Hindlimb muscle (tissue), 1 donor: ENCODE measurements at regions not wholly inside any gene's neighbourhood (a gene's known extent, or its start where the extent isn't known, plus 50 kb on each side); places are given as distances from the start of the nearest gene placed in this dataset.

Source experiments
- DNase-seq: peaks from one replicate; pipeline ENCODE4 v3.0.0-alpha.2; 2013

GRCh38 chr4:123767806-123768205 is 371.2 kb downstream of the SPRY1 start:
- no peak for DNase-seq

DNA sequence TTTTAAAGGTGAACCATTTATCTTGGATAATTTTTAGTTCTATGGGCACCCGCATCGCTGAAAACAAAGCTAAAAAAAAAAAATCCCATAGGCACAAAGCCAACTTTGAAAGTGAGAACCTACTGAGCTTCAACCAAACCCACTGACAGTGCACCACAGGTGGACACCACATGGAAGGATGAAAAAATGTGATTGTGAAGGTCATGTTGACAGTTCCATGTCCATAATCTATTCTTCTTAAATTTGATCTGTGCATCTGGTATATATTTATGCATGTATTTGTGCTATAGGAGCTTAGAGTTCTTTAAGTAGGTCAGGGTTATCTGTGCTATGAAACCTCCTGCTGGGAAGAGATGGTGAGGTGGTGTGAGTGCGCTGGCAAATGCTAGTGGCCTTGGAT is 374.3 kb downstream of the SPRY1 start:
- no peak for DNase-seq

DNA sequence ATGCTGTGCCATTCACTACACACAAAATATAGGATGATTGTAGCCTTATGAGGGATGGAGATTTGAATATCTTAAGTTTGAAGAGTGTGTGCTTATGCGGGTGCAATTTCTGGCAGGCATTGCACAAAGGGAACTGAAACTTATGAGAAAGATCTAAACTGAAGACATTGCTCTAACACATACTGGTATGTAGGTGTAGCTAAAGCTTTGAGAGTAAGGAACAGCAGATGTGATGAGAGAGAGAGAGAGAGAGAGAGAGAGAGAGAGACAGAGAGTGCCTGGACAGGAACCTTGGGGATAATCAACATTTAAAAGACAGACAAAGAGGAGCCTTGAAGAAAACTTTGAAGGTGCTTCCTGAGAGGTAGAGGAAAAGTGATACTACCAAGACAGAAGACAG is 379.7 kb downstream of the SPRY1 start:
- no peak for DNase-seq

GRCh38 chr4:123777373-123777772 is 380.8 kb downstream of the SPRY1 start:
- DNase-seq: peak; percentile 65

DNA sequence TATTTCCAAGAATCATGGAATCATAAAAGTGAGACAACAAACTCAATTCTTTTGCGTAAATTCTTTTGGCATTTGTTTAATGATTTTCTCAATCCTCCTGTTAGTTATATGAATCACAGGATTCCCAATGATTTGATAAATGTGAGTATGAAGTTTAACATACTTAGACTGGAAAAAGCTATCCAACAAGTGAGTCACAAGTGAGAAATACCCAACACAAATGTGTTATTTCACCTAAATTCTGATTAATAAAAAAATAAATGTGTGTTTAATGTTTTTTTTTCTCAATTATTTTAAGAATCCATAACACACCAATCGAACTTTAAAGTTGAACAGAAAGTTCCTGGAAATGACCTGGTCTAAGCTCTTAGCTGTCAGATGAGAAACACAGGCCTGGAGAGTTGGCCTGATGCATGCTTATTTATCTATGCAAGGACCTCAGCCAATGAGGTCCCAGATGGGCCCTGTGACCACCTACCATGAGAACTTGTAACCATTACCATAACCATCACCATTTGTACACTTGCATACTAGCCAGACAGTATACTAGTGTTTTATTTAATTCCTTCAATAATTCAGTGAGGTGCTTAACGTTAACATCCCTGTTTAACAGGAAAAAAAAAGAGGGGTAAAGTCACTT is 386.7 kb downstream of the SPRY1 start:
- DNase-seq: no peak

- DNase-seq: no peak
These were observed 387.3 kb downstream of the SPRY1 start for GRCh38 chr4:123783921-123784320.

- DNase-seq: no peak
These were observed 388.0 kb downstream of the SPRY1 start for GRCh38 chr4:123784626-123785025.

DNA sequence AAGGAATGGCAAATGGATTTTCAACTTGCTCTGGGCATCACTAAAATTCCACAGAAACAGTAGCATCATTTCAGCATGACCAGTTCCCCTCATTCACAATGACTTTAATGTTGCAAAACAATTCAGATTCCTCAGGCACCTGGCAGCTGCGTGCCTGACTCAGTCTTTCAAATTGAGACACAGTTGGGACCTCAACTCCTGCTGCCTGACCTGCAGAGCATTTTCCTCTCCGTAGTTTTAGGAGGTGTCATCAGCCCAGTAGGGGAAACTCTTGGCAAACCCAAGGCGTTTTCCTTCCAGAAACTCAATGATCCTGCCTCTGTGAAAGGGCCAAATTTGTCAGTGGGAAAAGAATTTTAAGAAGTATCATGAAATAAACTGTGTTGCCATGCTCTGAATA is 388.9 kb downstream of the SPRY1 start:
- peak; percentile 79 for DNase-seq

GRCh38 chr4:123786163-123786915 is 389.7 kb downstream of the SPRY1 start:
- peak; percentile 74 for DNase-seq

- peak; percentile 83 for DNase-seq
These were observed 390.3 kb downstream of the SPRY1 start for GRCh38 chr4:123786920-123787319.

DNA sequence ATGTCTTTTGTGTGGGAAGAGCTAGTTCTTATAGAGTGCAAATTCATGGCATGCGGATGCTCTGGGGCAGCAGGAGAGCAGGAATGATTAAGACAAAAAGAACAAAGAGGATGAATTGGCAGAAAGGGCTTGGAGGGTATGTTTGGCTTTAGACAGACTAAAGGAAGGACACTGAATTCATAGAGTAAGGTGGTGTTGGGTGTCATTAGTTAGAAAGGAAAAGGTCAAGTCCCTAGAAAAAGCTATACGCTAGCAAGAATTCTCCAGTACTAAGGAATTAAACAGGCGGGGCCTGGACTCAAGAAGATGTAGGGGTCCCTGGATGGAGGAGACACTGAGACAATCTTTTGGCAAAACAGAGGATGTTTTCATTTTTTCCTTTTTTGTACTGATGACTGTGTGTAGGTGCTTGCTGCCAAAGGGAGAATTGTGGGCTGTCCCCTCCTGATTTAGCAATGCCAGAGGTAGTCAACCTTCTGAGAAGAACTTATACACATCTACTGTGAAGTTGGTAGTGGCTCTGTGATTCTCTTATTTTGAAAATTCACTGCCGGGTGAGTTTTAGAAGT is 391.0 kb downstream of the SPRY1 start:
- DNase-seq: no peak

DNA sequence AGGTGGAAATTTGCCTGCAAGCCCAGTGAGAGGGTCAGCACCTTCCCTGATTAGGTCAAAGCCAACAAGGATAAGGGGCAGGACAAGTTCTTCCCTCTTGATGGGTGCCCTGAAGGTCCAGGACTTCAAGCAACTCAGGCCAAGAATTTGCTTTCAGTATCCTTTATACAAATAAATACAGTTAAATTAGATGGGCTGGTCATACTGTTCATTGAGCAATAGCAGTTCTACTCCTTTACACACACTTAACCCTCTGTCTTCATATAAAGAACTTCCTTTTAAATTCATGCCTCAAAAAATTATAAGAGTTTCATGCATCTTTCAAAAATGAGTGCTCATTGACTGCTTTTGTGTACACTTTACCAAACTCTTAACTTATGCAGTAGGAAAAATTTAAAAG is 392.0 kb downstream of the SPRY1 start:
- DNase-seq: no peak

GRCh38 chr4:123790681-123791080 is 394.1 kb downstream of the SPRY1 start:
- no peak for DNase-seq

GRCh38 chr4:123802082-123802645 is 405.6 kb downstream of the SPRY1 start:
- DNase-seq: no peak

GRCh38 chr4:123802933-123803332 is 406.3 kb downstream of the SPRY1 start:
- DNase-seq: no peak

DNA sequence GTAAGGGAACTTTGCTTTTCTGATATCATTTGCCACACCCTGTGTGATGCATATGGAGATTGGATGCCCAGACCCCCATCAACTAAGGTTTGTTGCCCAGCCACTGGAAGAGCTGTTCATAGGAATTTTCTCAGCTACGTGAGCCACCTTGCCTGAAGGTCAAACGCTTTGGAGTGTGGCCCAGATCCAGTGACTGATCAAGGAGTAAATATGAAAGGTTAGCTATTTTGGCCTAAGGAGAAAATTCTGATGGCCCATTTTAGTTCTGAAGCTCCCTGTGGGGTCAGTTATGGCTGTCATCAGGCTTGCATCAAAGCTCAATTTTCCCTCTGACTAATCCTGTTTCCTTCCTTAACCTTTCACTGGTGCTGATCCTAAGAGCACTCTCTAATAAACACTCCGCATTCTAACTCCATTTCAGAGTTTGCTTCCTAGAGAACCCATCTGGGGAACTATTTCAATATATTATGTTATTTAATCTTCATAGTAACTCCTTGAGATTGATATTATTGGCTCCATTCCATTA is 407.7 kb downstream of the SPRY1 start:
- DNase-seq: no peak

DNA sequence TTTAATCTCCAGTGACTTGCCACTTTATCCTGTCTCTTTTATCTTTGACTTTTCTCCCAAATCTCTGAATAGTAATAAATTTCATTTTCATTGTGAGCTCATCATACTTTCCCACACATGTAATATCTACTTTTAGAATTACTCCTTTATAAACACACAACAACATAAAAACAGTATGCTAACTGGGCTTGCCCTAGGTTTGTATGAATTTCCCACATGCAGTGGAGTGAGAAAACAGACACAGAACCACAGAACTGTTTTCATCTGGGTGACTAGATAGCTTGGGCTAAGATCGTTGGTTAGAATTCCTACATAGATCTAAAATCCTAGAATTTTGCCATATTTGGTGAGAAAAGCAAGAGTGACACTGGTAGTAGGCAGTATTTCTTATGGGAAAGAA is 409.5 kb downstream of the SPRY1 start:
- no peak for DNase-seq

- DNase-seq: no peak
These were observed 410.6 kb downstream of the SPRY1 start for GRCh38 chr4:123807187-123807586.

DNA sequence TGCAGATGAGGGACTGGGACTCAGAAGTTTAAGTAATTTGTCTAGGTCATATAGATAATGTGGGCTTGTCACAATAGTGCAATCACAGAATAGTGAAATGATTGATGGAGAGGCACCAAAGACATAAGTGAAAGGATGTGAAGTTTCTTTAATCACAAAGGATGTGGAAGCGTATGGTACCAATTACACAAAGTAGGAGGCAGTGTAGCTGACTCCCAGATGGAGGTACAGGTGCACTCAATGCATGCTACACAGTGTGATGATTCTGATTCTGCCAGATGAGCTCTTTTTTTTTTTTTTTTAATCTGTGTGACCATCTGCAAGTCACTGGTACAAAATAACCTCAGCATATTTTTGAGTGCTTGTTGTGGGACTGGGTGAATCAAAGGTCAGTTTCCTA is 411.3 kb downstream of the SPRY1 start:
- no peak for DNase-seq

DNA sequence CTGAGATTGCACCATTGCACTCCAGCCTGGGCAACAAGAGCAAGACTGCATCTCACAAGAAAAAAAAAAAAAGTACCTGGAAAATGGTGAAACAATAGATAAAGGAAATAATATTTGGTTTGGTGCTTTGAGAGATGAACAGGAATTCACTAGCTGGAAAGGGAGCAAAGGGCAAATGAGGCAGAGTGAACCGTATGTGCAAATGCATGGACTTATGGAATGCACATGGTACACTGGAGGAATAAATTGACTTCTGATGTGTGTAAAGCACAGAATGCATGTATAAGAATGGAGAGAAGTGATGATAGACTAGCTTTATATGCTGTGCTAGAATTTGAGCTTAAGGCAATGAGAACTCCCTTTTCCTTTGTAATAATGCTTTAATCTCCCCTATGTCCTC is 413.3 kb downstream of the SPRY1 start:
- DNase-seq: no peak

- no peak for DNase-seq
These were observed 415.4 kb downstream of the SPRY1 start for GRCh38 chr4:123812066-123812390.

GRCh38 chr4:123813901-123814300 is 417.3 kb downstream of the SPRY1 start:
- DNase-seq: no peak

GRCh38 chr4:123816462-123816861 is 419.9 kb downstream of the SPRY1 start:
- no peak for DNase-seq
